PFSK-1 (cell line): ENCODE measurements at regions not wholly inside any gene's neighbourhood (a gene's known extent, or its start where the extent isn't known, plus 50 kb on each side); places are given as distances from the start of the nearest gene placed in this dataset.

ENCODE experiments used
- POLR2AphosphoS5 ChIP-seq: IDR thresholded peaks from 2 replicates; pipeline ENCODE4 v1.6.1; 2012; ENCODE audit warnings: low read depth, mild to moderate bottlenecking, control low read depth, low read length, moderate library complexity
- SIN3A ChIP-seq: IDR thresholded peaks from 2 replicates; pipeline ENCODE4 v1.6.1; 2012; ENCODE audit warnings: mild to moderate bottlenecking, low read length, moderate library complexity, borderline replicate concordance; ENCODE audit not compliant: insufficient read depth
- TAF1 ChIP-seq: IDR thresholded peaks from 2 replicates; pipeline ENCODE4 v1.6.1; 2012; ENCODE audit warnings: low read length, control low read depth, borderline replicate concordance; ENCODE audit not compliant: insufficient read depth

DNA sequence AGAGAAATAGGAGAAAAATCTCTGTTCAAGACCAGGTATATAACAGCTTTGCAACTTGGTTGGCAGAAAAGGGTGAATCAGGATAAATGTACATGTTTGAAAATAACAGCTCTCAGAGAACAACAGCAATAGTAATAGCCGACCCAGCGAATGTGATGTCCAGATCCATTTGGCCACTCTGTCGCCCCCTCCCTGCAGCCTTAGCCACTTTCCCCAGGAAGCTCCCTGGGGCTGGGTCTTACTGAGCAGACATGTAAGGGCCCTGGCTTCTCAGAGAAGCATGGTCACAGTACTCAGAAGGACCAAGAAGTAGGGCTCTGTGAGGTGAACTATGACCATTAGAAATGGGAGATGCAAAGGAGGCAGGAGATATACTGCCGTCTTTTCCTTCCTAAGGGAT, 154.1 kb upstream of the SNX19 start:
- TF ChIP-seq SIN3A (no peak), POLR2AphosphoS5 (no peak), TAF1 (no peak)
